HG03280 (cell line): ENCODE measurements at regions not wholly inside any gene's neighbourhood (a gene's known extent, or its start where the extent isn't known, plus 50 kb on each side); places are given as distances from the start of the nearest gene placed in this dataset.

Experiments used
- ATAC-seq: cut with Tn5 transposase; IDR thresholded peaks from one replicate; pipeline ENCODE4 v1.9.1; 2021; ENCODE audit warnings: mild to moderate bottlenecking, moderate library complexity; ENCODE audit not compliant: unreplicated experiment

GRCh38 chr5:165201771-165202518, 1696.5 kb downstream of the MAT2B start:
- no peak for ATAC-seq

GRCh38 chr5:165202519-165202910, 1697.1 kb downstream of the MAT2B start:
- no peak for ATAC-seq

GRCh38 chr5:165209101-165209727, 1703.8 kb downstream of the MAT2B start:
- no peak for ATAC-seq

GRCh38 chr5:165224366-165225045, 1719.1 kb downstream of the MAT2B start:
- ATAC-seq: no peak

GRCh38 chr5:165227515-165227914, 1722.1 kb downstream of the MAT2B start:
- no peak for ATAC-seq

- no peak for ATAC-seq
These were observed 1722.8 kb downstream of the MAT2B start for GRCh38 chr5:165228184-165228583.

- ATAC-seq: no peak
These were observed 1726.5 kb downstream of the MAT2B start for GRCh38 chr5:165231821-165232508.

GRCh38 chr5:165232509-165233028, 1727.2 kb downstream of the MAT2B start:
- no peak for ATAC-seq

- ATAC-seq: no peak
These were observed 1736.4 kb downstream of the MAT2B start for GRCh38 chr5:165241811-165242210.

GRCh38 chr5:165242646-165243045, 1737.2 kb downstream of the MAT2B start:
- ATAC-seq: no peak

- ATAC-seq: no peak
These were observed 1739.0 kb downstream of the MAT2B start for GRCh38 chr5:165244407-165244806.

- no peak for ATAC-seq
These were observed 1752.9 kb downstream of the MAT2B start for GRCh38 chr5:165258197-165258771.

- no peak for ATAC-seq
These were observed 1755.0 kb downstream of the MAT2B start for GRCh38 chr5:165260426-165260825.

- ATAC-seq: no peak
These were observed 1758.1 kb downstream of the MAT2B start for GRCh38 chr5:165263536-165263935.

GRCh38 chr5:165266939-165267338, 1761.5 kb downstream of the MAT2B start:
- ATAC-seq: no peak

GRCh38 chr5:165272436-165272835, 1767.0 kb downstream of the MAT2B start:
- no peak for ATAC-seq

- no peak for ATAC-seq
These were observed 1772.2 kb downstream of the MAT2B start for GRCh38 chr5:165277661-165278060.

GRCh38 chr5:165282491-165282890, 1777.1 kb downstream of the MAT2B start:
- ATAC-seq: no peak

- no peak for ATAC-seq
These were observed 1781.3 kb downstream of the MAT2B start for GRCh38 chr5:165286692-165287091.

- ATAC-seq: no peak
These were observed 1785.1 kb downstream of the MAT2B start for GRCh38 chr5:165290535-165290934.
